Esophagus muscularis mucosa (tissue), 4 donors: ENCODE measurements at regions not wholly inside any gene's neighbourhood (a gene's known extent, or its start where the extent isn't known, plus 50 kb on each side); places are given as distances from the start of the nearest gene placed in this dataset.

Experiments used
- EP300 ChIP-seq: sonication (generic); formaldehyde crosslinking; IDR thresholded peaks from one replicate; pipeline ENCODE4 v1.6.1; 2017; ENCODE audit warnings: antibody characterized with exemption
- POLR2AphosphoS5 ChIP-seq, 2 donors: sonication (generic); formaldehyde crosslinking; IDR thresholded peaks; one replicate each; pipeline ENCODE4 v1.6.1; 2017; ENCODE audit warnings: antibody characterized with exemption in 2 of 2
- TF ChIP-seq, protein P1 (sequence below), 3 experiments: fragments of 200-600 bp in 2 of 3; fragments of 450-650 bp in 1 of 3; sonication (generic) in 2 of 3; IDR thresholded peaks; one replicate each; pipeline ENCODE4 v1.5.1; 2017 to 2019; ENCODE audit warnings: antibody characterized with exemption in 3 of 3, mild to moderate bottlenecking in 2 of 3, moderate library complexity in 1 of 3

DNA sequence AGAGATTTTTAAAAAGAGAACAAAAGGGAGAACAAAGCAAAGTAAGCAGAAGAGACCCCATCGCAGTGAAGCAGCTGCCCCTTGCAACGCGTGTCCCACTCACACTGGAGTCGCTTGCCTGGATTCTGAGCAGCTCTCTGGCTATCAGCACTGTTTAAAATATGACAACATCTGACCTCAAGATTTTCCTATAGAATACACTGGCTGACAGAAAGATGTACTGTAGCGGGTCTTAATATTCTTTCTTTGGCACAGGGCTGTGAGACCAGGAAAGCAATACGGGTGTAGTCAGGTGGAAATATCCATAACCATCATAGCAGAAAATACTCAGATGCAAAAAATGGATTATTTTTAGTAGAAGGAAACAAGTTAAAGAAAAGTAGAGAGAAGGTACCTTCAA is 125.7 kb upstream of the TNS3 start:
- TF ChIP-seq EP300 (no peak), POLR2AphosphoS5 (IDR thresholded peaks at IDR 0.05) (no peak)
- TF ChIP-seq, protein P1, sequence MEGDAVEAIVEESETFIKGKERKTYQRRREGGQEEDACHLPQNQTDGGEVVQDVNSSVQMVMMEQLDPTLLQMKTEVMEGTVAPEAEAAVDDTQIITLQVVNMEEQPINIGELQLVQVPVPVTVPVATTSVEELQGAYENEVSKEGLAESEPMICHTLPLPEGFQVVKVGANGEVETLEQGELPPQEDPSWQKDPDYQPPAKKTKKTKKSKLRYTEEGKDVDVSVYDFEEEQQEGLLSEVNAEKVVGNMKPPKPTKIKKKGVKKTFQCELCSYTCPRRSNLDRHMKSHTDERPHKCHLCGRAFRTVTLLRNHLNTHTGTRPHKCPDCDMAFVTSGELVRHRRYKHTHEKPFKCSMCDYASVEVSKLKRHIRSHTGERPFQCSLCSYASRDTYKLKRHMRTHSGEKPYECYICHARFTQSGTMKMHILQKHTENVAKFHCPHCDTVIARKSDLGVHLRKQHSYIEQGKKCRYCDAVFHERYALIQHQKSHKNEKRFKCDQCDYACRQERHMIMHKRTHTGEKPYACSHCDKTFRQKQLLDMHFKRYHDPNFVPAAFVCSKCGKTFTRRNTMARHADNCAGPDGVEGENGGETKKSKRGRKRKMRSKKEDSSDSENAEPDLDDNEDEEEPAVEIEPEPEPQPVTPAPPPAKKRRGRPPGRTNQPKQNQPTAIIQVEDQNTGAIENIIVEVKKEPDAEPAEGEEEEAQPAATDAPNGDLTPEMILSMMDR (IDR thresholded peaks at IDR 0.05): no peak
